ENCODE measurements at regions not wholly inside any gene's neighbourhood (a gene's known extent, or its start where the extent isn't known, plus 50 kb on each side); places are given as distances from the start of the nearest gene placed in this dataset.

GRCh38 chr3:66602691-66603090, 101.9 kb upstream of the LRIG1 start:
- no peaks in the 10 kb centered on the region for H3K36me3 Mint-ChIP-seq (ENCODE audit: insufficient read depth, unreplicated experiment)
- no peak for DNase-seq
- peaks cover 6% of the 10 kb centered on the region for H3K4me1 Mint-ChIP-seq (ENCODE audit: low read depth, unreplicated experiment)
- CTCF ChIA-PET, result no interaction called here
- no TSS peak for BruUV-seq (replicated peaks)
- no peak for TF ChIP-seq CTCF (IDR thresholded peaks at IDR 0.05; ENCODE audit: insufficient read depth in 1 of 2, low read depth in 1 of 2, low read length in 1 of 2, severe bottlenecking in 1 of 2, unreplicated experiment in 1 of 2)
- no peaks in the 10 kb centered on the region for H3K9me3 Mint-ChIP-seq (ENCODE audit: unreplicated experiment)
- H3K4me1 ChIP-seq, result peaks cover 3% of the 10 kb centered on the region; the same call in 1 of the 2 replicates
- POLR2A ChIA-PET, result no interaction called here
- H3K27ac Mint-ChIP-seq (ENCODE audit: unreplicated experiment), result no peak overlapping the region
- no peaks in the 10 kb centered on the region for H3K27me3 Mint-ChIP-seq (ENCODE audit: insufficient read depth, unreplicated experiment)
- no peaks in the 10 kb centered on the region for H3K9me3 ChIP-seq
- H3K27me3 ChIP-seq (replicated peaks; ENCODE audit: control insufficient read depth, insufficient read depth, low read length), result no peaks in the 10 kb centered on the region
- no peak overlapping the region for H3K4me3 Mint-ChIP-seq (ENCODE audit: unreplicated experiment)
- H3K36me3 ChIP-seq (ENCODE audit: control insufficient read depth, insufficient read depth, low read length), result no peaks in the 10 kb centered on the region
- H3K4me3 ChIP-seq (ENCODE audit: low read depth, low read length), result no peak overlapping the region
- intact Hi-C loops (cut with micrococcal nuclease; ENCODE audit: unreplicated experiment), result no loop called here

GRCh38 chr3:66603151-66603611, 102.4 kb upstream of the LRIG1 start:
- Mint-ChIP-seq H3K27ac (ENCODE audit: unreplicated experiment) (no peak overlapping the region), H3K4me3 (ENCODE audit: unreplicated experiment) (no peak overlapping the region), H3K9me3 (ENCODE audit: unreplicated experiment) (no peaks in the 10 kb centered on the region), H3K36me3 (ENCODE audit: insufficient read depth, unreplicated experiment) (no peaks in the 10 kb centered on the region), H3K27me3 (ENCODE audit: insufficient read depth, unreplicated experiment) (no peaks in the 10 kb centered on the region), H3K4me1 (ENCODE audit: low read depth, unreplicated experiment) (peaks cover 6% of the 10 kb centered on the region)
- DNase-seq, result no peak
- POLR2A ChIA-PET, result no interaction called here
- no peak overlapping the region for H3K4me3 ChIP-seq (ENCODE audit: low read depth, low read length)
- CTCF ChIA-PET, result no interaction called here
- H3K36me3 ChIP-seq (ENCODE audit: control insufficient read depth, insufficient read depth, low read length), result no peaks in the 10 kb centered on the region
- H3K9me3 ChIP-seq, result no peaks in the 10 kb centered on the region
- no TSS peak for BruUV-seq (replicated peaks)
- H3K27me3 ChIP-seq (replicated peaks; ENCODE audit: control insufficient read depth, insufficient read depth, low read length), result no peaks in the 10 kb centered on the region
- intact Hi-C loops (cut with micrococcal nuclease; ENCODE audit: unreplicated experiment), result no loop called here
- TF ChIP-seq CTCF (IDR thresholded peaks at IDR 0.05; ENCODE audit: insufficient read depth in 1 of 2, low read depth in 1 of 2, low read length in 1 of 2, severe bottlenecking in 1 of 2, unreplicated experiment in 1 of 2), result no peak
- H3K4me1 ChIP-seq, result peaks cover 3% of the 10 kb centered on the region; the same call in 1 of the 2 replicates

- BruUV-seq (replicated peaks), result no TSS peak
- TF ChIP-seq CTCF (IDR thresholded peaks at IDR 0.05; ENCODE audit: insufficient read depth in 1 of 2, low read depth in 1 of 2, low read length in 1 of 2, severe bottlenecking in 1 of 2, unreplicated experiment in 1 of 2), result no peak
- peaks cover 3% of the 10 kb centered on the region; the same call in 1 of the 2 replicates for H3K4me1 ChIP-seq
- H3K9me3 ChIP-seq, result no peaks in the 10 kb centered on the region; the same call in 1 of the 2 replicates
- POLR2A ChIA-PET, result no interaction called here
- H3K27me3 ChIP-seq (replicated peaks; ENCODE audit: control insufficient read depth, insufficient read depth, low read length), result no peaks in the 10 kb centered on the region
- intact Hi-C loops (cut with micrococcal nuclease; ENCODE audit: unreplicated experiment), result no loop called here
- H3K36me3 Mint-ChIP-seq (ENCODE audit: insufficient read depth, unreplicated experiment), result no peaks in the 10 kb centered on the region
- H3K4me3 Mint-ChIP-seq (ENCODE audit: unreplicated experiment), result no peak overlapping the region
- no peak overlapping the region for H3K27ac Mint-ChIP-seq (ENCODE audit: unreplicated experiment)
- no peak for DNase-seq
- peaks cover 6% of the 10 kb centered on the region for H3K4me1 Mint-ChIP-seq (ENCODE audit: low read depth, unreplicated experiment)
- H3K36me3 ChIP-seq (ENCODE audit: control insufficient read depth, insufficient read depth, low read length), result no peaks in the 10 kb centered on the region
- H3K9me3 Mint-ChIP-seq (ENCODE audit: unreplicated experiment), result no peaks in the 10 kb centered on the region
- CTCF ChIA-PET, result no interaction called here
- no peak overlapping the region for H3K4me3 ChIP-seq (ENCODE audit: low read depth, low read length)
- H3K27me3 Mint-ChIP-seq (ENCODE audit: insufficient read depth, unreplicated experiment), result no peaks in the 10 kb centered on the region
Observed at GRCh38 chr3:66604481-66604880, 103.7 kb upstream of the LRIG1 start.
